ENCODE measurements at regions not wholly inside any gene's neighbourhood (a gene's known extent, or its start where the extent isn't known, plus 50 kb on each side); places are given as distances from the start of the nearest gene placed in this dataset.
"Not testable (repeated sequence)": the region's sequence is repeated elsewhere in the genome, so short reads cannot be mapped to it uniquely, and the experiment has no call there.

GRCh38 chr5:108696951-108697715 lies 50.6 kb upstream of the FER start:
- intact Hi-C loops (cut with micrococcal nuclease), result no loop called here
- ATAC-seq, result no peak
- DNase-seq, result no peak

GRCh38 chr5:108696407-108696806 lies 51.3 kb upstream of the FER start:
- intact Hi-C loops (cut with micrococcal nuclease), result no loop called here

GRCh38 chr5:108688485-108688884 lies 59.2 kb upstream of the FER start:
- intact Hi-C loops (cut with micrococcal nuclease), result no loop called here
- ATAC-seq (no peak), DNase-seq (no peak)

More at GRCh38 chr5:108696407-108696806, 51.3 kb upstream of the FER start:
- ATAC-seq (no peak), DNase-seq (no peak)

GRCh38 chr5:108687595-108688200 lies 60.0 kb upstream of the FER start:
- ATAC-seq, result peak; percentile 35
- intact Hi-C loops (cut with micrococcal nuclease), result no loop called here
- DNase-seq, result no peak

- ATAC-seq, result no peak
- intact Hi-C loops (cut with micrococcal nuclease), result no loop called here
- no peak for DNase-seq
Observed at GRCh38 chr5:108686676-108687075, 61.0 kb upstream of the FER start.

- intact Hi-C loops (cut with micrococcal nuclease); ATAC-seq: not testable (repeated sequence)
Observed at GRCh38 chr5:108685448-108686216, 62.1 kb upstream of the FER start.

GRCh38 chr5:108681079-108681921 lies 66.4 kb upstream of the FER start:
- intact Hi-C loops (cut with micrococcal nuclease), result no loop called here
- ATAC-seq (peak; percentile 90), DNase-seq (peak; percentile 28)

More at GRCh38 chr5:108685448-108686216, 62.1 kb upstream of the FER start:
- DNase-seq, result not testable (repeated sequence)

- intact Hi-C loops (cut with micrococcal nuclease), result no loop called here
Observed at GRCh38 chr5:108678091-108678490, 69.6 kb upstream of the FER start.

GRCh38 chr5:108675736-108676135 lies 72.0 kb upstream of the FER start:
- intact Hi-C loops (cut with micrococcal nuclease), result no loop called here
- ATAC-seq (no peak), DNase-seq (no peak)

More at GRCh38 chr5:108678091-108678490, 69.6 kb upstream of the FER start:
- ATAC-seq, result no peak
- no peak for DNase-seq

GRCh38 chr5:108672639-108673038 lies 75.1 kb upstream of the FER start:
- ATAC-seq (no peak), DNase-seq (no peak)
- intact Hi-C loops (cut with micrococcal nuclease), result no loop called here

GRCh38 chr5:108670591-108671289 lies 77.0 kb upstream of the FER start:
- intact Hi-C loops (cut with micrococcal nuclease), result no loop called here
- DNase-seq (peak; percentile 35), ATAC-seq (peak; percentile 52)

- DNase-seq (no peak), ATAC-seq (no peak)
- intact Hi-C loops (cut with micrococcal nuclease), result no loop called here
Observed at GRCh38 chr5:108669462-108669861, 78.2 kb upstream of the FER start.

- ATAC-seq (no peak), DNase-seq (no peak)
- intact Hi-C loops (cut with micrococcal nuclease), result no loop called here
Observed at GRCh38 chr5:108661590-108662219, 86.0 kb upstream of the FER start.

- no peak for ATAC-seq
- DNase-seq, result no peak
- intact Hi-C loops (cut with micrococcal nuclease), result no loop called here
Observed at GRCh38 chr5:108661024-108661423, 86.7 kb upstream of the FER start.

GRCh38 chr5:108660291-108660690 lies 87.4 kb upstream of the FER start:
- ATAC-seq (no peak), DNase-seq (no peak)
- intact Hi-C loops (cut with micrococcal nuclease), result no loop called here

- ATAC-seq (no peak), DNase-seq (no peak)
- intact Hi-C loops (cut with micrococcal nuclease), result no loop called here
Observed at GRCh38 chr5:108659531-108659930, 88.2 kb upstream of the FER start.

- intact Hi-C loops (cut with micrococcal nuclease), result no loop called here
- ATAC-seq (no peak), DNase-seq (no peak)
Observed at GRCh38 chr5:108655750-108656450, 91.8 kb upstream of the FER start.

- DNase-seq, result no peak
- intact Hi-C loops (cut with micrococcal nuclease), result no loop called here
- ATAC-seq, result no peak
Observed at GRCh38 chr5:108654051-108654450, 93.6 kb upstream of the FER start.

Data from left ventricle myocardium superior (tissue), 1 donor.